Activated CD8-positive, alpha-beta T cell treated with anti-CD3 and anti-CD28 coated beads for 36 hours (primary cell): ENCODE measurements at regions not wholly inside any gene's neighbourhood (a gene's known extent, or its start where the extent isn't known, plus 50 kb on each side); places are given as distances from the start of the nearest gene placed in this dataset.
"Not testable (repeated sequence)": the region's sequence is repeated elsewhere in the genome, so short reads cannot be mapped to it uniquely, and the experiment has no call there.

Source experiments
- ATAC-seq: fragments of 200-7000 bp; cut with Tn5 transposase; one replicate; pipeline ENCODE4 v1.10.0; 2021; ENCODE audit warnings: mild to moderate bottlenecking, moderate library complexity
- CTCF ChIA-PET: fragments of 350-600 bp; sonication (Branson Sonifier 250); formaldehyde crosslinking; loops from one replicate; lab custom pipeline; 2021; ENCODE audit warnings: antibody characterized with exemption; lab: Charles Lee
- POLR2A ChIA-PET: fragments of 350-600 bp; sonication (Branson Sonifier 250); formaldehyde crosslinking; loops from one replicate; lab custom pipeline; 2021; ENCODE audit warnings: antibody characterized with exemption; lab: Charles Lee
- DNase-seq: peaks from one replicate; pipeline ENCODE4 v3.0.0-alpha.2; 2020
- H3K27ac Mint-ChIP-seq: one replicate; pipeline ENCODE4 v1.8.0; 2021; ENCODE audit warnings: mild to moderate bottlenecking, mixed read lengths
- H3K27me3 Mint-ChIP-seq: one replicate; pipeline ENCODE4 v1.8.0; 2021; ENCODE audit warnings: mixed read lengths
- H3K36me3 Mint-ChIP-seq: one replicate; pipeline ENCODE4 v1.8.0; 2021; ENCODE audit warnings: low read depth, mixed read lengths
- H3K4me1 Mint-ChIP-seq: one replicate; pipeline ENCODE4 v1.8.0; 2021; ENCODE audit warnings: low read depth, mixed read lengths
- H3K4me3 Mint-ChIP-seq: one replicate; pipeline ENCODE4 v1.8.0; 2021; ENCODE audit warnings: mild to moderate bottlenecking, moderate library complexity, mixed read lengths
- H3K9me3 Mint-ChIP-seq: one replicate; pipeline ENCODE4 v1.8.0; 2021; ENCODE audit warnings: mixed read lengths
- intact Hi-C: fragments of 100-400 bp; cut with micrococcal nuclease; formaldehyde crosslinking; loops from one replicate; pipeline ENCODE4 v1.10.0; 2022
- TF ChIP-seq, protein P1 (sequence below): fragments of 200-600 bp; IDR thresholded peaks from one replicate; pipeline ENCODE4 v1.8.0; 2022; ENCODE audit warnings: antibody characterized with exemption, mild to moderate bottlenecking

DNA sequence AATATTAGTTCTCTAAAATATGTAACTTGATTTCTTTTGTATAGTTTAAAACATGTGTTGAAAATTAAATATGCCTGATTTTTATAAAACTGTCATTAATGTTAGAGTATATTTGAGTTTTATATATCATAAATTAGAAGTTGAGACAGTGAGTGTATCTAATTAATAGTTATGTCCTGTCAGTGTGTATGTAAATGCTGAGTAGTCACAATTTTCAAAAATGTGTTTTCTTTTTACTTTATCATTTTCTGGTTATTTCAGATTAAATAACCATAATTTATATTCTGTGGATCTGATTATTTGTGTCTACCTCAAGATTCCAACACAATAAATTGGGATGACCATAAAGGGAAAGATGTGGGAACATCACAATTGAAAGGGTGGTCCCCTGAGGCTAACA, 82.7 kb upstream of the CXXC4 start:
- no peaks in the 10 kb centered on the region for H3K4me1 Mint-ChIP-seq
- DNase-seq (no peak), ATAC-seq (no peak)
- ChIA-PET POLR2A (no interaction called here), CTCF (no interaction called here)
- no peaks in the 10 kb centered on the region for H3K9me3 Mint-ChIP-seq
- TF ChIP-seq, protein P1, sequence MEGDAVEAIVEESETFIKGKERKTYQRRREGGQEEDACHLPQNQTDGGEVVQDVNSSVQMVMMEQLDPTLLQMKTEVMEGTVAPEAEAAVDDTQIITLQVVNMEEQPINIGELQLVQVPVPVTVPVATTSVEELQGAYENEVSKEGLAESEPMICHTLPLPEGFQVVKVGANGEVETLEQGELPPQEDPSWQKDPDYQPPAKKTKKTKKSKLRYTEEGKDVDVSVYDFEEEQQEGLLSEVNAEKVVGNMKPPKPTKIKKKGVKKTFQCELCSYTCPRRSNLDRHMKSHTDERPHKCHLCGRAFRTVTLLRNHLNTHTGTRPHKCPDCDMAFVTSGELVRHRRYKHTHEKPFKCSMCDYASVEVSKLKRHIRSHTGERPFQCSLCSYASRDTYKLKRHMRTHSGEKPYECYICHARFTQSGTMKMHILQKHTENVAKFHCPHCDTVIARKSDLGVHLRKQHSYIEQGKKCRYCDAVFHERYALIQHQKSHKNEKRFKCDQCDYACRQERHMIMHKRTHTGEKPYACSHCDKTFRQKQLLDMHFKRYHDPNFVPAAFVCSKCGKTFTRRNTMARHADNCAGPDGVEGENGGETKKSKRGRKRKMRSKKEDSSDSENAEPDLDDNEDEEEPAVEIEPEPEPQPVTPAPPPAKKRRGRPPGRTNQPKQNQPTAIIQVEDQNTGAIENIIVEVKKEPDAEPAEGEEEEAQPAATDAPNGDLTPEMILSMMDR, result no peak
- no peaks in the 10 kb centered on the region for H3K27me3 Mint-ChIP-seq
- intact Hi-C loops, result no loop called here
- no peak overlapping the region for H3K27ac Mint-ChIP-seq
- H3K36me3 Mint-ChIP-seq, result no peaks in the 10 kb centered on the region
- H3K4me3 Mint-ChIP-seq, result no peak overlapping the region

GRCh38 chr4:104581476-104581875, 86.8 kb upstream of the CXXC4 start:
- H3K4me3 Mint-ChIP-seq, H3K4me1 Mint-ChIP-seq, H3K36me3 Mint-ChIP-seq, POLR2A ChIA-PET, H3K27ac Mint-ChIP-seq, H3K27me3 Mint-ChIP-seq, CTCF ChIA-PET, ATAC-seq, H3K9me3 Mint-ChIP-seq, intact Hi-C loops, DNase-seq: not testable (repeated sequence)

DNA sequence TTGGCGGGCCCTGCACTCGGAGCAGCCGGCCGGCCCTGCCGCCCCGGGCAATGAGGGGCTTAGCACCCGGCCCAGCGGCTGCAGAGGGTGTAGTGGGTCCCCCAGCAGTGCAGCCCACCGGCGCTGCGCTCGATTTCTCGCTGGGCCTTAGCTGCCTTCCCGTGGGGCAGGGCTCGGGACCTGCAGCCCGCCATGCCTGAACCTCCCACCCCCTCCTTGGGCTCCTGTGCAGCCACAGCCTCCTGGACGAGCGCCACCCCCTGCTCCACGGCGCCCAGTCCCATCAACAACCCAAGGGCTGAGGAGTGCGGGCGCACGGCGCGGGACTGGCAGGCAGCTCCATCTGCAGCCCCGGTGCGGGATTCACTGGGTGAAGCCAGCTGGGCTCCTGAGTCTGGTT, 87.4 kb upstream of the CXXC4 start:
- ATAC-seq, H3K9me3 Mint-ChIP-seq, H3K36me3 Mint-ChIP-seq, H3K4me3 Mint-ChIP-seq, intact Hi-C loops, DNase-seq, H3K4me1 Mint-ChIP-seq, POLR2A ChIA-PET, H3K27me3 Mint-ChIP-seq, H3K27ac Mint-ChIP-seq: not testable (repeated sequence)
- CTCF ChIA-PET, result interaction anchor here (1.5 kb wide), 1 partner anchor 13 kb away, joined by 3 read pairs; no protein-coding TSS in a partner anchor

DNA sequence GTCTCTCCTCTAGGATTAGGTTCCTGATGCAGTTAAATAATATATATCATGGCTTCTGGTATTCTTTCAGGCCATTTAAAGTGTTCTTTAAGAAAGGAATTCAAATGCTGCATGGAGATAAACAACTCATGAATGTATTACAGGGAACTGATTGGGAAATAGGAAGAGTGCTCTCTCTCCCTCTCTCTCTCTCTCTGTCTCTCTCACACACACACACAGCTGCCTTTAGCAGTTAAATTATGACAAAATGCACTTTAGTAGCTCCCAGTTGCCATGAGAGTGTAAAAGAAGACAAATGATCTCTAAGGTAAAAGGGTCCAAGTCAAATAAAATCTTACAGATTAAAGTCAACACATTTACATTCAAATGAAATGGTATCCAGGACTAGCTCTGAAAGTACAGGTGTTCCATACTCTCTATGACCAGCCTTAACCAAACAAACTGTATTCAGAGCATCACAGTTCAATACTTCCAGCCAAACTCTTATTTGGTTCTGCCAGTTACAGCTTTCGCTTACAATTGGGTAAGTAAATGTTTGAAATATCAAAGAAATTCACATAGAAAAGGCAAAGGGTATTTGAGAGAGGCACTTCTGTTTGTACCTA, 94.7 kb upstream of the CXXC4 start:
- H3K27ac Mint-ChIP-seq, result no peak overlapping the region
- no peak for ATAC-seq
- CTCF ChIA-PET, result no interaction called here

DNA sequence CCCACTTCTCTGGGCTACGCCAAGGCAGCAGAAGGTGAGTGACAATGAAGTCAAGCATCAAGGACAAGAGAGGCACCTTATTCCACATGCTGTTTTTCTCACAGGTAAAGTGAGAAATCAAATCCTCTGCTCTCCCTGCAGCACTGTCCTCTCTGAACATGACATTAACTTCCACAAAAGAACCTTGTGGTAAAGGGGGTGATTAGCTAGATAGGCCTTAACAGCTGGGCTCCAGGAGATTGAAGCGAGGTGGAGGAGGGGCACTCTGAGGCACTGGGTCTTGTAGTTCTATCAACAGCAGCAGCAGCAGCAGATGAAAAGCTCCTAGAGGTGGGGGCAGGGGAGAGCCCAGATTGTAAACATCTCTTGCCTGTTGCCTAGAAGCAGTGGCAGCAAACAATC, 96.8 kb upstream of the CXXC4 start:
- H3K27me3 Mint-ChIP-seq, result no peaks in the 10 kb centered on the region
- no peak for ATAC-seq
- CTCF ChIA-PET, result no interaction called here

More for the DNA sequence above, 94.7 kb upstream of the CXXC4 start:
- intact Hi-C loops, result no loop called here
- H3K9me3 Mint-ChIP-seq, result no peaks in the 10 kb centered on the region
- H3K4me1 Mint-ChIP-seq, result no peaks in the 10 kb centered on the region
- no peaks in the 10 kb centered on the region for H3K36me3 Mint-ChIP-seq
- no peaks in the 10 kb centered on the region for H3K27me3 Mint-ChIP-seq
- POLR2A ChIA-PET, result no interaction called here
- DNase-seq, result no peak
- H3K4me3 Mint-ChIP-seq, result no peak overlapping the region
- TF ChIP-seq, protein P1, result no peak

GRCh38 chr4:104592183-104592582, 97.5 kb upstream of the CXXC4 start:
- Mint-ChIP-seq H3K36me3 (no peaks in the 10 kb centered on the region), H3K9me3 (no peaks in the 10 kb centered on the region), H3K4me3 (no peak overlapping the region), H3K27me3 (no peaks in the 10 kb centered on the region), H3K27ac (no peak overlapping the region), H3K4me1 (no peaks in the 10 kb centered on the region)
- POLR2A ChIA-PET, result no interaction called here
- ATAC-seq (no peak), DNase-seq (no peak)
- intact Hi-C loops, result no loop called here
- CTCF ChIA-PET, result no interaction called here
- TF ChIP-seq, protein P1, result no peak

More for the DNA sequence above, 96.8 kb upstream of the CXXC4 start:
- no peak for DNase-seq
- H3K9me3 Mint-ChIP-seq, result no peaks in the 10 kb centered on the region
- intact Hi-C loops, result no loop called here
- H3K27ac Mint-ChIP-seq, result no peak overlapping the region
- no peaks in the 10 kb centered on the region for H3K36me3 Mint-ChIP-seq
- TF ChIP-seq, protein P1, result no peak
- POLR2A ChIA-PET, result no interaction called here
- no peaks in the 10 kb centered on the region for H3K4me1 Mint-ChIP-seq
- H3K4me3 Mint-ChIP-seq, result no peak overlapping the region
